ENCODE measurements at regions not wholly inside any gene's neighbourhood (a gene's known extent, or its start where the extent isn't known, plus 50 kb on each side); places are given as distances from the start of the nearest gene placed in this dataset.
"Not testable (repeated sequence)": the region's sequence is repeated elsewhere in the genome, so short reads cannot be mapped to it uniquely, and the experiment has no call there.

GRCh38 chr12:95379481-95379880, 94.5 kb upstream of the METAP2 start:
- WGBS, 2 donors (ENCODE audit: extremely low coverage in 2 of 2, insufficient read length in 2 of 2, insufficient replicate concordance in 1 of 2): no CpG with 5 or more reads among the region's 23 CpGs

GRCh38 chr12:95380334-95380733, 93.6 kb upstream of the METAP2 start:
- not testable (repeated sequence) for H4K91ac ChIP-seq (ENCODE audit: low read depth, low read length, poor library complexity); H4K8ac ChIP-seq (ENCODE audit: low read depth, low read length); H2BK15ac ChIP-seq (ENCODE audit: low read length); H3K4me1 ChIP-seq (ENCODE audit: control insufficient read depth in 2 of 2, insufficient read depth in 1 of 2, low read depth in 1 of 2, low read length in 2 of 2); H3K79me1 ChIP-seq (ENCODE audit: low read depth, low read length); H3K4me3 ChIP-seq (ENCODE audit: low read length in 2 of 2); H3K23ac ChIP-seq (ENCODE audit: low read depth, low read length, poor library complexity); H2AFZ ChIP-seq (ENCODE audit: low read length); H3K9ac ChIP-seq (ENCODE audit: low read depth, low read length, poor library complexity); H3K14ac ChIP-seq (ENCODE audit: low read length); H2BK12ac ChIP-seq (ENCODE audit: low read length); H3K36me3 ChIP-seq (replicated peaks in 1 of 2; ENCODE audit: control insufficient read depth in 2 of 2, insufficient read depth in 2 of 2, low read length in 2 of 2); H2BK120ac ChIP-seq (ENCODE audit: low read depth, low read length); H3K9me3 ChIP-seq (replicated peaks in 1 of 2; ENCODE audit: control insufficient read depth in 2 of 2, insufficient read depth in 1 of 2, low read depth in 1 of 2, low read length in 2 of 2); H3K27ac ChIP-seq (replicated peaks; ENCODE audit: low read length); DNase-seq (ENCODE audit: low spot score); H2BK5ac ChIP-seq (ENCODE audit: low read length); H3K4me2 ChIP-seq (ENCODE audit: insufficient read depth, low read length, poor library complexity, severe bottlenecking); H3K27me3 ChIP-seq (ENCODE audit: control insufficient read depth in 3 of 3, insufficient read depth in 3 of 3, low read depth in 1 of 3, low read length in 3 of 3); H2AK5ac ChIP-seq (ENCODE audit: low read depth, low read length); H3K4ac ChIP-seq (ENCODE audit: low read length); H3K18ac ChIP-seq (ENCODE audit: low read length)
- WGBS, 2 donors (ENCODE audit: extremely low coverage in 2 of 2, insufficient read length in 2 of 2, insufficient replicate concordance in 1 of 2): no CpG with 5 or more reads among the region's 14 CpGs

More at GRCh38 chr12:95379481-95379880, 94.5 kb upstream of the METAP2 start:
- H2BK12ac ChIP-seq (ENCODE audit: low read length); H4K8ac ChIP-seq (ENCODE audit: low read depth, low read length); H4K91ac ChIP-seq (ENCODE audit: low read depth, low read length, poor library complexity); H2BK120ac ChIP-seq (ENCODE audit: low read depth, low read length); DNase-seq (ENCODE audit: low spot score); H2AFZ ChIP-seq (ENCODE audit: low read length); H3K23ac ChIP-seq (ENCODE audit: low read depth, low read length, poor library complexity); H3K27me3 ChIP-seq (ENCODE audit: control insufficient read depth in 3 of 3, insufficient read depth in 3 of 3, low read depth in 1 of 3, low read length in 3 of 3); H3K4ac ChIP-seq (ENCODE audit: low read length); H2BK15ac ChIP-seq (ENCODE audit: low read length); H3K14ac ChIP-seq (ENCODE audit: low read length); H3K18ac ChIP-seq (ENCODE audit: low read length); H2BK5ac ChIP-seq (ENCODE audit: low read length); H3K27ac ChIP-seq (replicated peaks; ENCODE audit: low read length); H3K9me3 ChIP-seq (replicated peaks in 1 of 2; ENCODE audit: control insufficient read depth in 2 of 2, insufficient read depth in 1 of 2, low read depth in 1 of 2, low read length in 2 of 2); H3K4me1 ChIP-seq (ENCODE audit: control insufficient read depth in 2 of 2, insufficient read depth in 1 of 2, low read depth in 1 of 2, low read length in 2 of 2); H3K36me3 ChIP-seq (replicated peaks in 1 of 2; ENCODE audit: control insufficient read depth in 2 of 2, insufficient read depth in 2 of 2, low read length in 2 of 2); H3K4me2 ChIP-seq (ENCODE audit: insufficient read depth, low read length, poor library complexity, severe bottlenecking); H2AK5ac ChIP-seq (ENCODE audit: low read depth, low read length); H3K9ac ChIP-seq (ENCODE audit: low read depth, low read length, poor library complexity); H3K4me3 ChIP-seq (ENCODE audit: low read length in 2 of 2); H3K79me1 ChIP-seq (ENCODE audit: low read depth, low read length): not testable (repeated sequence)

GRCh38 chr12:95380997-95381786, 92.8 kb upstream of the METAP2 start:
- Histone ChIP-seq H3K27me3 (ENCODE audit: control insufficient read depth in 3 of 3, insufficient read depth in 3 of 3, low read depth in 1 of 3, low read length in 3 of 3) (no peaks in the 10 kb centered on the region), H2BK15ac (ENCODE audit: low read length) (no peak overlapping the region), H2BK5ac (ENCODE audit: low read length) (no peak overlapping the region), H2BK120ac (ENCODE audit: low read depth, low read length) (no peak overlapping the region), H3K23ac (ENCODE audit: low read depth, low read length, poor library complexity) (no peak overlapping the region), H2AFZ (ENCODE audit: low read length) (no peak overlapping the region), H3K36me3 (replicated peaks in 1 of 2; ENCODE audit: control insufficient read depth in 2 of 2, insufficient read depth in 2 of 2, low read length in 2 of 2) (no peaks in the 10 kb centered on the region), H3K9me3 (replicated peaks in 1 of 2; ENCODE audit: control insufficient read depth in 2 of 2, insufficient read depth in 1 of 2, low read depth in 1 of 2, low read length in 2 of 2) (no peaks in the 10 kb centered on the region), H3K9ac (ENCODE audit: low read depth, low read length, poor library complexity) (no peak overlapping the region), H3K79me1 (ENCODE audit: low read depth, low read length) (no peaks in the 10 kb centered on the region), H3K4me2 (ENCODE audit: insufficient read depth, low read length, poor library complexity, severe bottlenecking) (no peak overlapping the region), H4K8ac (ENCODE audit: low read depth, low read length) (no peak overlapping the region), H4K91ac (ENCODE audit: low read depth, low read length, poor library complexity) (no peak overlapping the region), H3K18ac (ENCODE audit: low read length) (no peak overlapping the region), H2BK12ac (ENCODE audit: low read length) (no peak overlapping the region), H3K27ac (replicated peaks; ENCODE audit: low read length) (no peak overlapping the region), H3K4me3 (ENCODE audit: low read length in 2 of 2) (no peak overlapping the region), H3K14ac (ENCODE audit: low read length) (no peak overlapping the region), H2AK5ac (ENCODE audit: low read depth, low read length) (no peak overlapping the region), H3K4me1 (ENCODE audit: control insufficient read depth in 2 of 2, insufficient read depth in 1 of 2, low read depth in 1 of 2, low read length in 2 of 2) (peaks cover 0 to 2% of the 10 kb centered on the region in 2 donors), H3K4ac (ENCODE audit: low read length) (no peak overlapping the region)
- DNase-seq (ENCODE audit: low spot score): no peak
- WGBS, 2 donors (ENCODE audit: extremely low coverage in 2 of 2, insufficient read length in 2 of 2, insufficient replicate concordance in 1 of 2): no CpG with 5 or more reads among the region's 5 CpGs

- not testable (repeated sequence) for H2BK120ac ChIP-seq (ENCODE audit: low read depth, low read length); H2BK5ac ChIP-seq (ENCODE audit: low read length); H3K27ac ChIP-seq (replicated peaks; ENCODE audit: low read length); H2AFZ ChIP-seq (ENCODE audit: low read length); H3K14ac ChIP-seq (ENCODE audit: low read length); H3K79me1 ChIP-seq (ENCODE audit: low read depth, low read length); H3K4me3 ChIP-seq (ENCODE audit: low read length in 2 of 2); H3K4me2 ChIP-seq (ENCODE audit: insufficient read depth, low read length, poor library complexity, severe bottlenecking); H2BK15ac ChIP-seq (ENCODE audit: low read length); H3K4ac ChIP-seq (ENCODE audit: low read length); H3K9ac ChIP-seq (ENCODE audit: low read depth, low read length, poor library complexity); H4K8ac ChIP-seq (ENCODE audit: low read depth, low read length); H4K91ac ChIP-seq (ENCODE audit: low read depth, low read length, poor library complexity); H3K27me3 ChIP-seq (ENCODE audit: control insufficient read depth in 3 of 3, insufficient read depth in 3 of 3, low read depth in 1 of 3, low read length in 3 of 3); H3K18ac ChIP-seq (ENCODE audit: low read length); H2AK5ac ChIP-seq (ENCODE audit: low read depth, low read length); DNase-seq (ENCODE audit: low spot score); H2BK12ac ChIP-seq (ENCODE audit: low read length); H3K4me1 ChIP-seq (ENCODE audit: control insufficient read depth in 2 of 2, insufficient read depth in 1 of 2, low read depth in 1 of 2, low read length in 2 of 2); H3K36me3 ChIP-seq (replicated peaks in 1 of 2; ENCODE audit: control insufficient read depth in 2 of 2, insufficient read depth in 2 of 2, low read length in 2 of 2); H3K9me3 ChIP-seq (replicated peaks in 1 of 2; ENCODE audit: control insufficient read depth in 2 of 2, insufficient read depth in 1 of 2, low read depth in 1 of 2, low read length in 2 of 2)
- no CpG with 5 or more reads among the region's 8 CpGs for WGBS, 2 donors (ENCODE audit: extremely low coverage in 2 of 2, insufficient read length in 2 of 2, insufficient replicate concordance in 1 of 2)
- peak overlapping the region; percentile 10 for H3K23ac ChIP-seq (ENCODE audit: low read depth, low read length, poor library complexity)
These were observed 90.0 kb upstream of the METAP2 start for GRCh38 chr12:95383920-95384319.
